Memory B cell (primary cell): ENCODE measurements at regions not wholly inside any gene's neighbourhood (a gene's known extent, or its start where the extent isn't known, plus 50 kb on each side); places are given as distances from the start of the nearest gene placed in this dataset.
"Not testable (repeated sequence)": the region's sequence is repeated elsewhere in the genome, so short reads cannot be mapped to it uniquely, and the experiment has no call there.

Experiments
- ATAC-seq: fragments of 150-1000 bp; cut with Tn5 transposase; 2 replicates; pipeline ENCODE4 v1.10.0; 2021; ENCODE audit warnings: low read depth, mild to moderate bottlenecking, moderate library complexity
- DNase-seq, 2 donors: peaks; one replicate each; pipeline ENCODE4 v3.0.0; 2022; ENCODE audit warnings: low spot score in 2 of 2
- H3K27ac Mint-ChIP-seq: one replicate; pipeline ENCODE4 v1.8.0; 2022; ENCODE audit warnings: mild to moderate bottlenecking, moderate library complexity, mixed read lengths
- H3K27me3 Mint-ChIP-seq: one replicate; pipeline ENCODE4 v1.8.0; 2022; ENCODE audit warnings: mixed read lengths
- H3K36me3 Mint-ChIP-seq: one replicate; pipeline ENCODE4 v1.8.0; 2022; ENCODE audit warnings: mild to moderate bottlenecking, mixed read lengths
- H3K4me1 Mint-ChIP-seq: one replicate; pipeline ENCODE4 v1.8.0; 2022; ENCODE audit warnings: mixed read lengths
- H3K4me3 Mint-ChIP-seq: one replicate; pipeline ENCODE4 v1.8.0; 2022; ENCODE audit warnings: mild to moderate bottlenecking, moderate library complexity, mixed read lengths
- H3K9me3 Mint-ChIP-seq: one replicate; pipeline ENCODE4 v1.8.0; 2022; ENCODE audit warnings: mixed read lengths

- Mint-ChIP-seq H3K4me1 (peaks cover 11% of the 10 kb centered on the region), H3K27ac (peak overlapping the region; percentile 45), H3K9me3 (no peaks in the 10 kb centered on the region), H3K36me3 (no peaks in the 10 kb centered on the region), H3K27me3 (no peaks in the 10 kb centered on the region), H3K4me3 (peak overlapping the region; percentile 60)
- peak in 1 of 2 donors; percentile 9 for DNase-seq
- ATAC-seq = no peak
These were observed 79.3 kb downstream of the TMEM121 start for GRCh38 chr14:105605464-105606304.

DNA sequence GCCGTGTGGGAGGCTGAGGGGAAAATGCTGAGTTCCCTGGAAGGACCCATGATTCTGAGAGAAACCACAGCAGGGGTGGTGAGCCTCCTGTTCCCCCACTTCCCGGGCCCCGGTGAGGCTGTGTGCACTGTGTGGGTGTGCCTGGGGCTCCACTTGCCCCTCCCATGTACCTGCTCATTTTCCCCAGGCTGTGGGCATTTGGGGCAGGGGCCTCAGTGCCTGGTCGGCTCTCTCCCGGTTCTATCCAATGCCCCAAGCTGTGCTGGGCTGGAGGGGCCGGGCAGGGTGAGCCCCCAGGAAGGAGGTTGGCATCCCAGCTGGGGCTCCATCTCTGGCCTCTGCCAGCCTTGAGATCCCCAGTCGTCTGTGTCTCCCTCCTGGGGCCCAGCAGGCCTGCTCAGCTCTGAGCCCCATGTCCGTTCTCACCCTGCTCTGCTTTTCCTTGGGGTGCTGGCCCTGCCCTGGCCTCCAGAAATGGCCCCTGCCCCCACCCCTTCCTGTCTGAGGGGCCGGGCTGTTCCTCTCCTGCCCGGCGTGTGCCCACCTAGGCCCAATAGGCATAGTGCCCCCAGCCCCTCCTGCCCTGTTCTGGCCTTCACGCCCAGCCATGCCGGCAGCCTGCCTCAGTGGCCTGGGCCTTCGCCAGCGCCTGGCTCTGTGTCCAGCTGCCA is 80.1 kb downstream of the TMEM121 start:
- not testable (repeated sequence) for H3K27me3 Mint-ChIP-seq, H3K36me3 Mint-ChIP-seq, H3K9me3 Mint-ChIP-seq, H3K4me3 Mint-ChIP-seq, ATAC-seq
- Mint-ChIP-seq H3K4me1 (peaks cover 11% of the 10 kb centered on the region), H3K27ac (peak overlapping the region; percentile 45)
- DNase-seq = peak in 1 of 2 donors; percentile 8

- H3K9me3 Mint-ChIP-seq, H3K4me3 Mint-ChIP-seq, H3K27me3 Mint-ChIP-seq, H3K27ac Mint-ChIP-seq, H3K36me3 Mint-ChIP-seq, ATAC-seq: not testable (repeated sequence)
- peak in 1 of 2 donors; percentile 5 for DNase-seq
- H3K4me1 Mint-ChIP-seq = peaks cover 11% of the 10 kb centered on the region
These were observed 80.6 kb downstream of the TMEM121 start for GRCh38 chr14:105607025-105607424.

DNA sequence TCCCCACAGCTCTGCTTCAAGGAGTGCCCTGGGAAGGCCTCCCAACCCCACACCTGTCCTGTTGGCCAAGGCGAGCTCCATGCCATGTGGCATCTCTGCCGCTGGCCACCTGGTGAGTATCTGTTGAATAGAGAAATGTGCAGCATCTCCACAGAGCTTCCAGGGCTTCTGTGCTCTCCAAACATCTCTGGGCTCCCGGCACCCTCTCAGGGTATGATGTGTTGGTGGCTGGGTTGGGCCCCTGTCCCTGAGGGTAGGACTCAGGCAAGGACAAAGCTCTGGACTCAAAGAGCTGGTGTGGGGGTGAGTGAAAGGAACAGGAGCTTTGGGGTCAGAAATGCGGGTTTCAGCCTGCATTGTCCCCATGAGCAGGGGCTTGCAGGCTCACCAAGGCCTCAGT is 88.6 kb downstream of the TMEM121 start:
- not testable (repeated sequence) for H3K4me3 Mint-ChIP-seq, H3K9me3 Mint-ChIP-seq, H3K36me3 Mint-ChIP-seq, H3K27me3 Mint-ChIP-seq, ATAC-seq, H3K27ac Mint-ChIP-seq
- DNase-seq = peak in 1 of 2 donors; percentile 8
- H3K4me1 Mint-ChIP-seq = peaks cover 25% of the 10 kb centered on the region

GRCh38 chr14:105615986-105616801 is 89.8 kb downstream of the TMEM121 start:
- not testable (repeated sequence) for H3K36me3 Mint-ChIP-seq, H3K27me3 Mint-ChIP-seq, H3K9me3 Mint-ChIP-seq, H3K4me3 Mint-ChIP-seq
- H3K27ac Mint-ChIP-seq = peak overlapping the region; percentile 79
- ATAC-seq = peak; percentile 17
- DNase-seq = peak in 1 of 2 donors; percentile 3
- H3K4me1 Mint-ChIP-seq = peaks cover 25% of the 10 kb centered on the region

GRCh38 chr14:105616802-105617192 is 90.4 kb downstream of the TMEM121 start:
- Mint-ChIP-seq H3K9me3 (peaks cover 3% of the 10 kb centered on the region), H3K27me3 (no peaks in the 10 kb centered on the region), H3K4me1 (peaks cover 25% of the 10 kb centered on the region), H3K4me3 (no peak overlapping the region), H3K36me3 (no peaks in the 10 kb centered on the region), H3K27ac (peak overlapping the region; percentile 79)
- ATAC-seq = no peak
- peak in 1 of 2 donors; percentile 13 for DNase-seq

DNA sequence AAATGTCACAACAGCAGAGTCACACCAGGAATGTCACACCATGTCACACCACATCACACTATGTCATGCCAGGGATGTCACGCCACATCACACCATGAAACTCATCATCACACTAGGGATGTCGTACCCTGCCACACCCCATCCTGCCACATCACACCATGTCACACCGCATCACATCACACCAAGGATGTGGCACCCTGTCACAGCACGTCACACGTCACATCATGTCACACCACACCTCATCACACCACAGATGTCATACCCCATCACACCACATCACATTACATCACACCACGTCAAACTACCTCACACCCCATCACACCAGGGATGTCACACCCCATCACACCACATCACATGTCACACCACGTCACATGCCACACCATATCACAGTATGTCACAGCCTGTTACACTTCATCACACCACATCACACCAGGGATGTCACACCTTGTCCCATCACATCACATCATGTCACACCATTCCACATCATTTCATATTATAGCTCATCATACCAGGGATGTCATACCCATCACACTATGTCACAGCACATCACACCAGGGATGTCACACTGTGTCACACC is 90.9 kb downstream of the TMEM121 start:
- H3K4me3 Mint-ChIP-seq = no peak overlapping the region
- peaks cover 25% of the 10 kb centered on the region for H3K4me1 Mint-ChIP-seq
- peaks cover 3% of the 10 kb centered on the region for H3K9me3 Mint-ChIP-seq
- no peaks in the 10 kb centered on the region for H3K36me3 Mint-ChIP-seq
- peak overlapping the region; percentile 79 for H3K27ac Mint-ChIP-seq
- ATAC-seq (peak; percentile 72), DNase-seq (peak in 1 of 2 donors; percentile 12)
- no peaks in the 10 kb centered on the region for H3K27me3 Mint-ChIP-seq

DNA sequence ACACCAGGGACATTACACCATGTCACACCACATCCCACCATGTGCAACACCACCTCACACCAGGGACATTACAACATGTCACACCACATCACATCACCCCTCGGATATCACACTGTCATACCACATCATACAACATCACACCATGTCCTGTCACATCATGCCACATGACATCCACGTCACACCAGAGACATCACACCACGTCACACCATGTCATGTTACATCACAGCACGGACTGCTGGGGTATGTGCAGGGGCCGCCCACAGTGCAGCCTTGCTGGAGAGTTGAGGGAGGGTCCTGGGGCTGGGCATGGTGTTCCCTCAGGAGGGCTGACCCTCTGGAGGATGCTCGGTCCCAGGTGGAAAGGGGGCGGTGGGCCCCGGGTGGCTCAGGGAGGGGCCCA is 91.4 kb downstream of the TMEM121 start:
- ATAC-seq (peak; percentile 14), DNase-seq (peak in 1 of 2 donors; percentile 6)
- peaks cover 25% of the 10 kb centered on the region for H3K4me1 Mint-ChIP-seq
- peak overlapping the region; percentile 79 for H3K27ac Mint-ChIP-seq
- H3K4me3 Mint-ChIP-seq, H3K9me3 Mint-ChIP-seq, H3K27me3 Mint-ChIP-seq, H3K36me3 Mint-ChIP-seq: not testable (repeated sequence)

GRCh38 chr14:105619324-105619723 is 92.9 kb downstream of the TMEM121 start:
- DNase-seq = peak in 1 of 2 donors; percentile 5
- not testable (repeated sequence) for H3K27me3 Mint-ChIP-seq, H3K27ac Mint-ChIP-seq, H3K4me3 Mint-ChIP-seq, H3K9me3 Mint-ChIP-seq, ATAC-seq, H3K36me3 Mint-ChIP-seq
- H3K4me1 Mint-ChIP-seq = peaks cover 14% of the 10 kb centered on the region

- not testable (repeated sequence) for H3K36me3 Mint-ChIP-seq, H3K27ac Mint-ChIP-seq, H3K4me3 Mint-ChIP-seq, ATAC-seq, H3K27me3 Mint-ChIP-seq, H3K9me3 Mint-ChIP-seq
- DNase-seq = peak in 1 of 2 donors; percentile 3
- peaks cover 17% of the 10 kb centered on the region for H3K4me1 Mint-ChIP-seq
These were observed 93.9 kb downstream of the TMEM121 start for GRCh38 chr14:105620178-105620864.

- DNase-seq = peak in 1 of 2 donors; percentile 7
- H3K27me3 Mint-ChIP-seq, H3K27ac Mint-ChIP-seq, H3K36me3 Mint-ChIP-seq, H3K9me3 Mint-ChIP-seq, ATAC-seq, H3K4me3 Mint-ChIP-seq: not testable (repeated sequence)
- H3K4me1 Mint-ChIP-seq = peaks cover 15% of the 10 kb centered on the region
These were observed 94.6 kb downstream of the TMEM121 start for GRCh38 chr14:105620865-105621471.

- not testable (repeated sequence) for ATAC-seq, H3K27ac Mint-ChIP-seq, H3K4me3 Mint-ChIP-seq, H3K36me3 Mint-ChIP-seq, H3K27me3 Mint-ChIP-seq, H3K9me3 Mint-ChIP-seq
- H3K4me1 Mint-ChIP-seq = peaks cover 14% of the 10 kb centered on the region
- peak in 1 of 2 donors; percentile 8 for DNase-seq
These were observed 95.3 kb downstream of the TMEM121 start for GRCh38 chr14:105621479-105622328.
